ENCODE measurements at regions not wholly inside any gene's neighbourhood (a gene's known extent, or its start where the extent isn't known, plus 50 kb on each side); places are given as distances from the start of the nearest gene placed in this dataset.

DNA sequence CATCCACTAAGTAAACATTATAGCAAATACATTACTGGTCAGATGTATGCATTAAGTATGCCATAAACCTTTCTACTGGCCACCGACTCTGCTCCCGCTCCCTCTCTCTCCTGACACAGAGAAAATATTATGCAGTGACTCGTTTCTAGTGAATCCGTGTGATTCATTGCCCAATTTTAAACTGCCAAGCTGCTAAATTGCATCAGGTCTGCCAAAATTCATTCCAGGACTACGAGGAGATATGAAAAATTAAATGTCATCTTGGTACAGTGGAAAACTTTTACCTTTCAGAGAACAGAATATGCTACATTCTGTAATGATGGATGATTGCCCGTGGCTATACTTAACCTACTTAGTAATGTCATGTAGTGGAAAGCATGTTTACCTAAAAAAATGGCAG, 368.8 kb upstream of the TSHZ3 start:
- TF ChIP-seq POLR2A (IDR thresholded peaks at IDR 0.05) (no peak), CTCF (IDR thresholded peaks at IDR 0.05) (no peak)
